A673 (cell line): ENCODE measurements at regions not wholly inside any gene's neighbourhood (a gene's known extent, or its start where the extent isn't known, plus 50 kb on each side); places are given as distances from the start of the nearest gene placed in this dataset.

Experiments used
- BruUV-seq: library from RNA; stranded (reverse); fragments of 400-500 nt; replicated peaks from 2 replicates; lab custom pipeline; 2021; lab: Mats Ljungman, UMichigan
- CTCF ChIA-PET: fragments of 300-600 bp; sonication (Branson Sonifier 250); formaldehyde crosslinking; loops from one replicate; lab custom pipeline; 2022; ENCODE audit warnings: antibody characterized with exemption; lab: Charles Lee
- POLR2A ChIA-PET: fragments of 300-600 bp; sonication (Branson Sonifier 250); formaldehyde crosslinking; loops from one replicate; lab custom pipeline; 2022; ENCODE audit warnings: antibody characterized with exemption; ENCODE audit not compliant: low non-redundant PET; lab: Charles Lee
- DNase-seq: peaks from one replicate; pipeline ENCODE4 v3.0.0-alpha.2; 2015; ENCODE audit warnings: low spot score
- H3K27ac ChIP-seq: fragments of 200-600 bp; sonication (generic); 2 replicates; pipeline ENCODE4 v1.5.1; 2016; ENCODE audit warnings: mixed run types, low read depth, mild to moderate bottlenecking, mixed read lengths, antibody characterized with exemption, low read length; ENCODE audit not compliant: poor library complexity, severe bottlenecking
- H3K27me3 ChIP-seq: fragments of 200-600 bp; sonication (generic); replicated peaks from 2 replicates; pipeline ENCODE4 v1.6.1; 2017; ENCODE audit warnings: mixed run types, low read depth, mild to moderate bottlenecking, mixed read lengths, antibody characterized with exemption, low read length; ENCODE audit not compliant: insufficient read depth, poor library complexity
- H3K36me3 ChIP-seq: fragments of 200-600 bp; sonication (generic); 2 replicates; pipeline ENCODE4 v1.6.1; 2016; ENCODE audit warnings: mixed run types, mild to moderate bottlenecking, mixed read lengths, antibody characterized with exemption, low read length; ENCODE audit not compliant: insufficient read depth, poor library complexity, severe bottlenecking
- H3K4me1 ChIP-seq: fragments of 200-600 bp; sonication (generic); 2 replicates; pipeline ENCODE4 v1.6.1; 2017; ENCODE audit warnings: mixed run types, mild to moderate bottlenecking, mixed read lengths, antibody characterized with exemption, low read length; ENCODE audit not compliant: insufficient read depth, poor library complexity, severe bottlenecking
- H3K4me3 ChIP-seq: fragments of 200-600 bp; sonication (generic); 2 replicates; pipeline ENCODE4 v1.5.1; 2016; ENCODE audit warnings: low read depth, mixed run types, mild to moderate bottlenecking, mixed read lengths, low read length; ENCODE audit not compliant: poor library complexity, severe bottlenecking
- H3K9me3 ChIP-seq: fragments of 200-600 bp; sonication (generic); 2 replicates; pipeline ENCODE4 v1.6.1; 2016; ENCODE audit warnings: mixed run types, low read depth, mild to moderate bottlenecking, mixed read lengths, antibody characterized with exemption, low read length; ENCODE audit not compliant: poor library complexity, severe bottlenecking
- EZH2 ChIP-seq: fragments of 200-600 bp; sonication (generic); IDR thresholded peaks from 2 replicates; pipeline ENCODE4 v1.6.1; 2017; ENCODE audit warnings: borderline replicate concordance, low read depth, mild to moderate bottlenecking, mixed read lengths, antibody characterized with exemption, low read length; ENCODE audit not compliant: poor library complexity, severe bottlenecking
- intact Hi-C: fragments of 100-400 bp; cut with micrococcal nuclease; formaldehyde crosslinking; loops from one replicate; pipeline ENCODE4 v1.10.0; 2022; ENCODE audit not compliant: unreplicated experiment
- TF ChIP-seq, protein P1 (sequence below): fragments of 300-800, 200-600 bp; sonication (generic); conservative IDR thresholded peaks from 2 replicates; pipeline ENCODE4 v1.5.1; 2017; ENCODE audit warnings: low read depth, mild to moderate bottlenecking, antibody characterized with exemption, low read length, moderate library complexity, mixed read lengths

DNA sequence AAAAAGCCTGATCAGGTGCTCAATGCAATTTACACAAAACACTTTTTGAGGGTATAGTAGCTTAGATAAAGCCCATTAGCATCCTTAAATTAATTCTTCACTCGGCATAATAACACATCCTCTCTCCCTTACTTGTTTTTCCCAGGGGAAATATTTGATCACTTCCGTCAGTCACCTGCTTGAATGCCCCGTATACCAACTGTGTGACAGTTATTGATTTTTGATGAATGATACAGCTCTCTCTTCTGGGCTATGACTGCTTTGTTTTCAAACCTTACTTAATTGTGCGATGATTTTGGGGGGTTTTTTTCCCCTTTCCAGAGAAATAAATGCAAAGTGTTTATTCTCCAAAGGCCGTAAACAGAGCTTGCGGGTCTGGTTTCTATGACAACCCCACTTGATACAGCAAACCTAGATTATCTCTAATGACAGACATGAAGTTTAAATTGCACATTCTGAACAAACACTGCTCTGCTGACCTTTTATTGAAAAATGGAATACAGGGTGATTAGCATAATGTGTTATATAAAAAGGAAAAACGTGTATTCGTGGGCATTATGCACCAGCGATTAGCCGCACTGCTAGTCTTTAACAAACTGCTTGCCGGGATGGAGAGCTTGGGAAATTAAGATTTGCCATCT lies 78.4 kb upstream of the NANOS1 start:
- BruUV-seq = no TSS peak
- no peak for DNase-seq
- Histone ChIP-seq H3K4me3 (no peak overlapping the region), H3K4me1 (peaks cover 19% of the 10 kb centered on the region), H3K27ac (no peak overlapping the region), H3K9me3 (no peaks in the 10 kb centered on the region), H3K27me3 (no peaks in the 10 kb centered on the region), H3K36me3 (no peaks in the 10 kb centered on the region)
- TF ChIP-seq, protein P1, sequence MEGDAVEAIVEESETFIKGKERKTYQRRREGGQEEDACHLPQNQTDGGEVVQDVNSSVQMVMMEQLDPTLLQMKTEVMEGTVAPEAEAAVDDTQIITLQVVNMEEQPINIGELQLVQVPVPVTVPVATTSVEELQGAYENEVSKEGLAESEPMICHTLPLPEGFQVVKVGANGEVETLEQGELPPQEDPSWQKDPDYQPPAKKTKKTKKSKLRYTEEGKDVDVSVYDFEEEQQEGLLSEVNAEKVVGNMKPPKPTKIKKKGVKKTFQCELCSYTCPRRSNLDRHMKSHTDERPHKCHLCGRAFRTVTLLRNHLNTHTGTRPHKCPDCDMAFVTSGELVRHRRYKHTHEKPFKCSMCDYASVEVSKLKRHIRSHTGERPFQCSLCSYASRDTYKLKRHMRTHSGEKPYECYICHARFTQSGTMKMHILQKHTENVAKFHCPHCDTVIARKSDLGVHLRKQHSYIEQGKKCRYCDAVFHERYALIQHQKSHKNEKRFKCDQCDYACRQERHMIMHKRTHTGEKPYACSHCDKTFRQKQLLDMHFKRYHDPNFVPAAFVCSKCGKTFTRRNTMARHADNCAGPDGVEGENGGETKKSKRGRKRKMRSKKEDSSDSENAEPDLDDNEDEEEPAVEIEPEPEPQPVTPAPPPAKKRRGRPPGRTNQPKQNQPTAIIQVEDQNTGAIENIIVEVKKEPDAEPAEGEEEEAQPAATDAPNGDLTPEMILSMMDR = no peak
- TF ChIP-seq EZH2 = no peak
- intact Hi-C loops = no loop called here
- POLR2A ChIA-PET = no interaction called here
- CTCF ChIA-PET = no interaction called here

DNA sequence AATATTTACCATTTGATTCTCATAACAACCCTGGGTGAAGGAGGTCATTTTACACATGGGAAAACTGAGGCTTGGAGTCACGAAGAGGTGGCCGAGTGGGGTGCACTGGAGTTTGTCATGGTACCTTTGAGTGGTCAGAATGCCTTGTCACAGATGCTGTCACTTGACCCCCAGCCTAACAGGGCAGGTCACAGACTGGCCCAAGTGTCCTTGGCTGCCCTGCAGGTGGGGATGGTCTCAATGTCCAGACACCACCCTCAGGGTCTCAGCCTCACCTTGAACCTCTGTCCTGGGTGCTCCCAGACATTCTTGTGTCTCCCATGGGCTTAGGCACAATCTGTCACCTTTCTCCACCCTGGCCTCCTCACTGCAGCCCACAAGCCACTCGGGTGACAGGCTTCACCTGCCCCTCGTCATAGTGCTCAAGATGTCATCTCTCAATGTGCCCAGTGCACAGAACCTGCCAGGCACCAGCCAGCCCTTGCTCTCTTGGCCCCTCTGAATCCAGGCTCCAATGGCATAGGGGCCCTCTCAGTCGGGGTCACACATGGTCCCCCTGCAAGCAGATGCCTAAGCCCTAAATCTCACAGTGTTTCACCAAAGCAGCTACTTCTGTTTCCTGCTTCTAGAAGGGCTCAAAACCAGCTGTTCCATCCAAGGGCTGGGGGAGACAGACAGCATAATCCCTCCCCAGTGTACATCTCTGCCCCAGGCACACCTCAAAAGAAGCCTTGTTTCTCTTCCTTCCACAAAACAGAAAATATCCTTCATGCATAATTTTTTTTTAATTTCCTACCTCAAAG lies 76.8 kb upstream of the NANOS1 start:
- H3K27me3 ChIP-seq = no peaks in the 10 kb centered on the region
- CTCF ChIA-PET = no interaction called here
- POLR2A ChIA-PET = no interaction called here
- no peak for DNase-seq
- BruUV-seq = no TSS peak
- peaks cover 19% of the 10 kb centered on the region for H3K4me1 ChIP-seq
- intact Hi-C loops = no loop called here
- no peak overlapping the region for H3K27ac ChIP-seq
- no peak overlapping the region for H3K4me3 ChIP-seq
- TF ChIP-seq, protein P1 = no peak
- TF ChIP-seq EZH2 = no peak
- no peaks in the 10 kb centered on the region for H3K36me3 ChIP-seq
- H3K9me3 ChIP-seq = no peaks in the 10 kb centered on the region

DNA sequence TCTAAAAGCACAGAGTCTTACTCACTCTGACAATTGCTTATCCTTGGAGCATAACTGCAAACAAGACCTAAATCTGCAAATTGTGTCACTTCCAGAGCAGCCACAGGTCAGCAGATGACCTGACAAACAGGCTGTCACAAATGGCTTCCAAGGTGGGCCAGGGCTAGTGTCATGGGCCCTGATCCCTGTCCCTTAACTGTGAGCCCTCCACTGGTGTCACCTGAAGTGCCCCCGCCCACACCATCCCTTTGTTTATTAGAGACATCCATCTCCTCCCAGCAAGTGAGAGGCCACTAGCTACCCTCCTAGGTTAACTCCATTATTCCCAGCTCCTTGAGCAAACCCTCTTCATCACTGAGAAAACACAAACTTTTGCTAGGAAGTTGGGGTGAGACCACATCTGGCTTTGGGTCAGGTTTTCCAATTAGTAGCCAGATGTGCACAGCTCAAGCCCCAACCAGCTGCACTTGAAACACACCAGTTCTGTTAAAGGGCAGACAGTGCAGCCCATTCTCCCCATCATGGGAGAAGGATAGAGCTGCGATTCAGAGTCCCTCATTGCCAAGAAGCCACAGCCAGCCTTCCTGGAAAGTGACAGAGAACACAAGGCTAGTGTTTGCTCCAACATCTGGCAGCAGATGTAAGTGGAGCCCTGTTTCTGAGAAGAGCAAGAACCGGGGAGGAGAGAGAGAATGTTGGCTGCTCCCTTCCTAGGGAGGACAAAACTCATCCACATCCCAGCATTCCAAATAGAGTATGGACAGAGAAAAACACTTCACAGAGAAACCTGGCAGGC lies 75.7 kb upstream of the NANOS1 start:
- H3K9me3 ChIP-seq = no peaks in the 10 kb centered on the region
- H3K4me1 ChIP-seq = peaks cover 19% of the 10 kb centered on the region
- no peak overlapping the region for H3K4me3 ChIP-seq
- H3K36me3 ChIP-seq = no peaks in the 10 kb centered on the region
- H3K27me3 ChIP-seq = no peaks in the 10 kb centered on the region
- ChIA-PET CTCF (no interaction called here), POLR2A (no interaction called here)
- H3K27ac ChIP-seq = no peak overlapping the region
- no peak for TF ChIP-seq EZH2
- TF ChIP-seq, protein P1 = no peak
- no peak for DNase-seq
- BruUV-seq = no TSS peak
- intact Hi-C loops = no loop called here
